Nephron progenitor cell (in vitro differentiated cells): ENCODE measurements at regions not wholly inside any gene's neighbourhood (a gene's known extent, or its start where the extent isn't known, plus 50 kb on each side); places are given as distances from the start of the nearest gene placed in this dataset.

Experiments
- DNase-seq: peaks from one replicate; pipeline ENCODE4 v3.0.0; 2021
- H3K27ac Mint-ChIP-seq: 2 replicates; pipeline ENCODE4 v1.8.0; 2021; ENCODE audit warnings: mild to moderate bottlenecking, moderate library complexity, mixed read lengths
- H3K27me3 Mint-ChIP-seq: 2 replicates; pipeline ENCODE4 v1.8.0; 2021; ENCODE audit warnings: mild to moderate bottlenecking, low read depth, mixed read lengths; ENCODE audit not compliant: poor library complexity
- H3K36me3 Mint-ChIP-seq: 2 replicates; pipeline ENCODE4 v1.8.0; 2021; ENCODE audit warnings: low read depth, mixed read lengths
- H3K4me1 Mint-ChIP-seq: 2 replicates; pipeline ENCODE4 v1.8.0; 2021; ENCODE audit warnings: mixed read lengths
- H3K4me3 Mint-ChIP-seq: 2 replicates; pipeline ENCODE4 v1.8.0; 2021; ENCODE audit warnings: mild to moderate bottlenecking, moderate library complexity, mixed read lengths
- H3K9me3 Mint-ChIP-seq: 2 replicates; pipeline ENCODE4 v1.8.0; 2021; ENCODE audit warnings: mild to moderate bottlenecking, moderate library complexity, mixed read lengths
- TF ChIP-seq, protein P1 (sequence below): fragments of 200-600 bp; sonication (generic); IDR thresholded peaks from 2 replicates; pipeline ENCODE4 v1.5.0; 2021; ENCODE audit warnings: antibody characterized with exemption

DNA sequence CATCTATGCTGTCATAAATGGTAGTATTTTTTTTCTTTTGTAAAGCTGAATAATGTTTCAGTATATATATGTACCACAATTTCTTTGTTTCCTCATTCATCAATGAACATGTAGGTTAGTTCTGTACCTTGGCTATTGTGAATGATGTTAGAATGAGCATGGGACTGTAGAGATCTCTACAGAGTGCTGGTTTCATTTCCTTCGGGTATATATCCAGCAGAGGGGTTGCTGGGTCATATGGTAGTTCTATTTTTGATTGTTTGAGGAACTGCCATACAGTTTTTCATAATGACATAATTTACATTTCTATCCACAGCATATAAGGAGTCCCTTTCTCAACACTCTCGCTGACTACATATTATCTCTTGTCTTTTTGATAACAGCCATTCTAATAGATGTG, 243.5 kb downstream of the CDH7 start:
- peaks cover 10% of the 10 kb centered on the region for H3K4me1 Mint-ChIP-seq
- H3K9me3 Mint-ChIP-seq: no peaks in the 10 kb centered on the region
- H3K4me3 Mint-ChIP-seq: no peak overlapping the region
- H3K27me3 Mint-ChIP-seq: no peaks in the 10 kb centered on the region
- H3K36me3 Mint-ChIP-seq: no peaks in the 10 kb centered on the region
- TF ChIP-seq, protein P1, sequence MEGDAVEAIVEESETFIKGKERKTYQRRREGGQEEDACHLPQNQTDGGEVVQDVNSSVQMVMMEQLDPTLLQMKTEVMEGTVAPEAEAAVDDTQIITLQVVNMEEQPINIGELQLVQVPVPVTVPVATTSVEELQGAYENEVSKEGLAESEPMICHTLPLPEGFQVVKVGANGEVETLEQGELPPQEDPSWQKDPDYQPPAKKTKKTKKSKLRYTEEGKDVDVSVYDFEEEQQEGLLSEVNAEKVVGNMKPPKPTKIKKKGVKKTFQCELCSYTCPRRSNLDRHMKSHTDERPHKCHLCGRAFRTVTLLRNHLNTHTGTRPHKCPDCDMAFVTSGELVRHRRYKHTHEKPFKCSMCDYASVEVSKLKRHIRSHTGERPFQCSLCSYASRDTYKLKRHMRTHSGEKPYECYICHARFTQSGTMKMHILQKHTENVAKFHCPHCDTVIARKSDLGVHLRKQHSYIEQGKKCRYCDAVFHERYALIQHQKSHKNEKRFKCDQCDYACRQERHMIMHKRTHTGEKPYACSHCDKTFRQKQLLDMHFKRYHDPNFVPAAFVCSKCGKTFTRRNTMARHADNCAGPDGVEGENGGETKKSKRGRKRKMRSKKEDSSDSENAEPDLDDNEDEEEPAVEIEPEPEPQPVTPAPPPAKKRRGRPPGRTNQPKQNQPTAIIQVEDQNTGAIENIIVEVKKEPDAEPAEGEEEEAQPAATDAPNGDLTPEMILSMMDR: no peak
- DNase-seq: no peak
- no peak overlapping the region for H3K27ac Mint-ChIP-seq

DNA sequence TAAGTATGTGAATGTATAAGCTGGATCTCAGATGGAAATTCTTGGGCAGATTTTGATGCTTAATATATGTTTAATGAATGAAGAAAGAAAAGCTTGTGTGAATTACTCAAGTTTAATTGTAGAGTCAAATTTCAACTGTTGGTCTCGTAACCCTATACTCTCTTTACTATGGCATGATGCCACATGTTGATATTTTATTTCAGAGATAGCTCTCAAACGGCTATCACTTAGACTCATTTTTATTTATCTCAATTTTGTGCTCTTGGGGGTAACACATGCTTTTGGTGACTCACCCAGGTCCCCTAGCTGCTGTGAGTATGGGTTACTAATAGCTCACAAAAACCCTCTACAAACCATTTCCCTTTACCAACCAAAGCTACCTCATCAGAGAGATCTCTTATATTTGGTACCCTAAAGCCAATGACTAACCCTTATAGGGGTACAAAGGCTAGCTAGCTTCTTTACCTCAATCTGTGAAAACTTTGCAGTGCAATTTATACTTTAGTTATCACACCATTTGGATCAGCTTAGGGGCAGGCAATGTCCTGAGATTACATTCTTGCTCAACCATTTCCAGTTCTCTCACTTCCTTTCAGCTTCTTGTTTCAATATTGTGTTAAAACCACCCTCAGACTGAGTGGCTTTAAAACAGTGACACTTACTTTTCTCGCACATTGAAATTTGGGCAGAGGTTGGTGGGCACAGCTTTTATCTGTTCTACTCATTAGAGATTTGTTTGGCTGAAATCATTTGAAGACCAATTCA, 240.3 kb downstream of the CDH7 start:
- TF ChIP-seq, protein P1: no peak
- no peak overlapping the region for H3K4me3 Mint-ChIP-seq
- no peak overlapping the region for H3K27ac Mint-ChIP-seq
- H3K36me3 Mint-ChIP-seq: no peaks in the 10 kb centered on the region
- H3K9me3 Mint-ChIP-seq: no peaks in the 10 kb centered on the region
- H3K27me3 Mint-ChIP-seq: no peaks in the 10 kb centered on the region
- peaks cover 10% of the 10 kb centered on the region for H3K4me1 Mint-ChIP-seq
- DNase-seq: no peak

DNA sequence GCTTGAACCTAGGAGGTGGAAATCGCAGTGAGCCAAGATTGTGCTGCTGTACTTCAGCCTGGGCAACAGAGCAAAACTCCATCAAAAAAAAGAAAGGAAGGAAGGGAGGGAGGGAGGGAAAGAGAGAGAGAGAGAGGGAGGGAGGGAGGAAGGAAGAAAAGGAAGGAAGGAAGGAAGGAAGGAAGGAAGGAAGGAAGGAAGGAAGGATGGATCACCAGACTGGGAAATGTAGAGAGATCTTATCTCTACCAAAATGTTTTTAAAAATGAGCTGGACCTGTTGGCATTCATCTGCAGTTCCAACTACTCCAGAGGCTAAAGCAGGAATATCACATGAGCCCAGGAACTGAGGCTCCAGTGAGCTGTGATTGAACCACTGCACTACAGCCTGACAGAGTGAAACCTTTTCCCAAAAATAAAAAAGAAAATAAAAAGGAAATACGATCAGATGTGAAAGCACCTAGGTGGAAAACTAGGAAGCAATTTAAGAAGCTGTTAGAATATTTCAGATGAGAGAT, 239.4 kb downstream of the CDH7 start:
- no peak for DNase-seq
- no peaks in the 10 kb centered on the region for H3K27me3 Mint-ChIP-seq
- H3K9me3 Mint-ChIP-seq: no peaks in the 10 kb centered on the region
- TF ChIP-seq, protein P1: no peak
- peaks cover 10% of the 10 kb centered on the region for H3K4me1 Mint-ChIP-seq
- H3K27ac Mint-ChIP-seq: peak overlapping the region; percentile 90
- H3K36me3 Mint-ChIP-seq: no peaks in the 10 kb centered on the region
- no peak overlapping the region for H3K4me3 Mint-ChIP-seq

DNA sequence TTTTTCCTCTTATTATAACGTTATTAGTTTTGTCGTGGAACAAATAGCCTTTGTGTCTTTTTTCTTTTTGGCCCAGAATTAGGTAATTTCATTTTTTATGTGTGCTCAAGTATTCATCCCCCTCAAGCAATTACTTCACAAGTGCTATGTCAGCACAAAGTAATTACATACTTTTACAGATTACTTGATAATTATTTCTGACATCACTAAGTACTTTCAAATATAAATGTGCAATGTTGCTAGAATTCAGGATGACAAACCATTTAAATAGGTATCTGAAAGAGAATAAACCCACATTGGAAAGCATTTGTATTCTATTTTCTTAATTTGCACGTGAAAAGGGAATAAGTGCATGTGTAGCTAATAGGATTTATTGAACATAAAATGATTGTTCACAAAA, 238.2 kb downstream of the CDH7 start:
- Mint-ChIP-seq H3K4me3 (no peak overlapping the region), H3K36me3 (no peaks in the 10 kb centered on the region), H3K27me3 (no peaks in the 10 kb centered on the region), H3K27ac (no peak overlapping the region), H3K4me1 (peaks cover 10% of the 10 kb centered on the region), H3K9me3 (no peaks in the 10 kb centered on the region)
- DNase-seq: no peak
- TF ChIP-seq, protein P1: no peak

DNA sequence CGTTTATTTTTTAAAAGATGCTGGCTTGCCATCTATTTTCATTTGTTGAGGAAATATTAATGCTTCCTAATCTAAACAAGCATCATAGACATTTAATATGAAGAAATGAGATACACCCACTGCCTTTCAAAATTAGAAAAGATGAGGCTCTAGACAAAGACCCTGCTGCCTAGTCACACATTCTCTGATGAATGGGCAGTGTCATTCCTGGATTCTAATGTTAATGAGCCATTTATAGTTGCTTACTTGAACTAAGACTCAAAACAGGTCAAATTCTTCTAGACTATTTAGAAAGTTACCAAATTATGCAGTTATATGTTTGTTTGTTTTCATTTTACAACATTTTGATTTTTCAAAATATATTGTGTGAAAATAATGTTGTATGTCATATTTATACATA, 237.6 kb downstream of the CDH7 start:
- Mint-ChIP-seq H3K4me3 (no peak overlapping the region), H3K36me3 (no peaks in the 10 kb centered on the region), H3K27me3 (no peaks in the 10 kb centered on the region), H3K4me1 (peaks cover 10% of the 10 kb centered on the region), H3K27ac (no peak overlapping the region), H3K9me3 (no peaks in the 10 kb centered on the region)
- TF ChIP-seq, protein P1: no peak
- DNase-seq: no peak

DNA sequence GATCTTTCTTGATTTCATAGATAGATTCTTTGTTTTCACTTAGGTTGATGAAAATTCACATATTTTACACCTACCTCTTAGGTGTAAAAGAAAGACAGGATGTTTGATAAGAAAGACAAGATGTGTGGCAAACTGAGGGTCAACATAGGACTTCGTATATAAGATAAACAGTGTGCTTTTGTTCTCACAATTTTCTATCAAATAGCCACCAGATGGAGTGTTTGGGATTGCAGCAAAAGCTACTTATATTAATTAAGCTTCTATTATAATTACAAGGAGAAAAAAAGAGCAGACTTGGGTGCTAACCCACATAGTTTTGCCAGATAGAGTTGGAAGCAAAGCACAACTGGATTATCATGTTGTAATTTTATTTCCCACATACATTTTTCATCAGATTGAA, 232.9 kb downstream of the CDH7 start:
- Mint-ChIP-seq H3K27ac (no peak overlapping the region), H3K27me3 (no peaks in the 10 kb centered on the region), H3K4me1 (no peaks in the 10 kb centered on the region), H3K36me3 (peaks cover 16% of the 10 kb centered on the region), H3K4me3 (no peak overlapping the region), H3K9me3 (peaks cover 19% of the 10 kb centered on the region)
- DNase-seq: no peak
- TF ChIP-seq, protein P1: no peak
